Natural killer cell treated with Interleukin-12 subunit alpha and Interleukin-12 subunit beta and Interleukin-15 and Interleukin-18, amount 100 ng/mL, for 72 hours (primary cell): ENCODE measurements at regions not wholly inside any gene's neighbourhood (a gene's known extent, or its start where the extent isn't known, plus 50 kb on each side); places are given as distances from the start of the nearest gene placed in this dataset.

Experiments
- ATAC-seq, 2 donors: fragments of 150-1000 bp; cut with Tn5 transposase in 1 of 2; sonication (Bioruptor Pico), chemical (Tn5 transposase) in 1 of 2; 2 replicates each; pipeline ENCODE4 v1.10.0; 2021
- DNase-seq: peaks from one replicate; pipeline ENCODE4 v3.0.0; 2022; ENCODE audit warnings: low spot score
- H3K27ac Mint-ChIP-seq, 2 donors: 1 replicate in 1 of 2; 2 replicates in 1 of 2; pipeline ENCODE4 v1.8.0; 2022; ENCODE audit warnings: mixed read lengths in 2 of 2, mild to moderate bottlenecking in 1 of 2, moderate library complexity in 1 of 2
- H3K27me3 Mint-ChIP-seq, 2 donors: 1 replicate in 1 of 2; 2 replicates in 1 of 2; pipeline ENCODE4 v1.8.0; 2022; ENCODE audit warnings: mixed read lengths in 2 of 2
- H3K36me3 Mint-ChIP-seq: one replicate; pipeline ENCODE4 v1.8.0; 2022; ENCODE audit warnings: mixed read lengths
- H3K4me1 Mint-ChIP-seq, 2 donors: 1 replicate in 1 of 2; 2 replicates in 1 of 2; pipeline ENCODE4 v1.8.0; 2022; ENCODE audit warnings: low read depth in 2 of 2, mixed read lengths in 2 of 2, mild to moderate bottlenecking in 1 of 2
- H3K4me3 Mint-ChIP-seq: one replicate; pipeline ENCODE4 v1.8.0; 2022; ENCODE audit warnings: mixed read lengths
- H3K9me3 Mint-ChIP-seq: 2 replicates; pipeline ENCODE4 v1.8.0; 2022; ENCODE audit warnings: mixed read lengths

- no peak for ATAC-seq
- no peak for DNase-seq
- H3K36me3 Mint-ChIP-seq = peaks cover 2% of the 10 kb centered on the region
- H3K9me3 Mint-ChIP-seq = peaks cover 29% of the 10 kb centered on the region
- H3K4me1 Mint-ChIP-seq = no peaks in the 10 kb centered on the region
- no peaks in the 10 kb centered on the region for H3K27me3 Mint-ChIP-seq
- H3K4me3 Mint-ChIP-seq = no peak overlapping the region
- no peak overlapping the region for H3K27ac Mint-ChIP-seq
Measured at GRCh38 chr2:199160677-199161465, 296.9 kb downstream of the SATB2 start.

- ATAC-seq (no peak), DNase-seq (no peak)
- Mint-ChIP-seq H3K4me3 (no peak overlapping the region), H3K36me3 (peaks cover 6% of the 10 kb centered on the region), H3K9me3 (peaks cover 31% of the 10 kb centered on the region), H3K27ac (no peak overlapping the region), H3K4me1 (no peaks in the 10 kb centered on the region), H3K27me3 (no peaks in the 10 kb centered on the region)
Measured at GRCh38 chr2:199160081-199160480, 297.7 kb downstream of the SATB2 start.

- Mint-ChIP-seq H3K4me1 (no peaks in the 10 kb centered on the region), H3K9me3 (peaks cover 10% of the 10 kb centered on the region), H3K36me3 (no peaks in the 10 kb centered on the region), H3K27ac (no peak overlapping the region), H3K27me3 (no peaks in the 10 kb centered on the region), H3K4me3 (no peak overlapping the region)
- DNase-seq (no peak), ATAC-seq (no peak)
Measured at GRCh38 chr2:199148076-199148845, 309.5 kb downstream of the SATB2 start.

- no peak overlapping the region for H3K4me3 Mint-ChIP-seq
- H3K9me3 Mint-ChIP-seq = peaks cover 12% of the 10 kb centered on the region
- H3K36me3 Mint-ChIP-seq = no peaks in the 10 kb centered on the region
- no peak for DNase-seq
- no peaks in the 10 kb centered on the region for H3K4me1 Mint-ChIP-seq
- no peaks in the 10 kb centered on the region for H3K27me3 Mint-ChIP-seq
- no peak overlapping the region for H3K27ac Mint-ChIP-seq
- ATAC-seq = no peak
Measured at GRCh38 chr2:199147216-199147615, 310.5 kb downstream of the SATB2 start.

- Mint-ChIP-seq H3K27me3 (no peaks in the 10 kb centered on the region), H3K36me3 (no peaks in the 10 kb centered on the region), H3K9me3 (peaks cover 22% of the 10 kb centered on the region), H3K27ac (no peak overlapping the region), H3K4me3 (no peak overlapping the region), H3K4me1 (no peaks in the 10 kb centered on the region)
- ATAC-seq = no peak
- no peak for DNase-seq
Measured at GRCh38 chr2:199144546-199144945, 313.2 kb downstream of the SATB2 start.

GRCh38 chr2:199144036-199144435, 313.7 kb downstream of the SATB2 start:
- ATAC-seq = no peak
- Mint-ChIP-seq H3K36me3 (no peaks in the 10 kb centered on the region), H3K9me3 (peaks cover 22% of the 10 kb centered on the region)

GRCh38 chr2:199136681-199137080, 321.1 kb downstream of the SATB2 start:
- no peak for DNase-seq
- no peak for ATAC-seq
- Mint-ChIP-seq H3K4me3 (no peak overlapping the region), H3K9me3 (peaks cover 21% of the 10 kb centered on the region), H3K36me3 (no peaks in the 10 kb centered on the region), H3K27me3 (no peaks in the 10 kb centered on the region), H3K27ac (no peak overlapping the region), H3K4me1 (no peaks in the 10 kb centered on the region)

More at GRCh38 chr2:199144036-199144435, 313.7 kb downstream of the SATB2 start:
- H3K4me3 Mint-ChIP-seq = no peak overlapping the region
- no peaks in the 10 kb centered on the region for H3K27me3 Mint-ChIP-seq
- H3K27ac Mint-ChIP-seq = no peak overlapping the region
- DNase-seq = no peak
- no peaks in the 10 kb centered on the region for H3K4me1 Mint-ChIP-seq

GRCh38 chr2:199136242-199136641, 321.5 kb downstream of the SATB2 start:
- no peak overlapping the region for H3K27ac Mint-ChIP-seq
- H3K4me1 Mint-ChIP-seq = no peaks in the 10 kb centered on the region
- no peak overlapping the region for H3K4me3 Mint-ChIP-seq

GRCh38 chr2:199131876-199132275, 325.9 kb downstream of the SATB2 start:
- Mint-ChIP-seq H3K4me1 (no peaks in the 10 kb centered on the region), H3K9me3 (peaks cover 2% of the 10 kb centered on the region), H3K27me3 (no peaks in the 10 kb centered on the region), H3K4me3 (no peak overlapping the region), H3K27ac (no peak overlapping the region), H3K36me3 (no peaks in the 10 kb centered on the region)
- ATAC-seq (no peak), DNase-seq (no peak)

More at GRCh38 chr2:199136242-199136641, 321.5 kb downstream of the SATB2 start:
- no peak for DNase-seq
- ATAC-seq = no peak
- no peaks in the 10 kb centered on the region for H3K36me3 Mint-ChIP-seq
- H3K27me3 Mint-ChIP-seq = no peaks in the 10 kb centered on the region
- H3K9me3 Mint-ChIP-seq = peaks cover 21% of the 10 kb centered on the region

- Mint-ChIP-seq H3K36me3 (no peaks in the 10 kb centered on the region), H3K27ac (no peak overlapping the region), H3K9me3 (no peaks in the 10 kb centered on the region), H3K4me3 (no peak overlapping the region), H3K4me1 (no peaks in the 10 kb centered on the region), H3K27me3 (no peaks in the 10 kb centered on the region)
- DNase-seq (no peak), ATAC-seq (no peak)
Measured at GRCh38 chr2:199131136-199131655, 326.5 kb downstream of the SATB2 start.

GRCh38 chr2:199130501-199130900, 327.2 kb downstream of the SATB2 start:
- Mint-ChIP-seq H3K36me3 (no peaks in the 10 kb centered on the region), H3K4me3 (no peak overlapping the region), H3K4me1 (no peaks in the 10 kb centered on the region), H3K9me3 (no peaks in the 10 kb centered on the region), H3K27ac (no peak overlapping the region), H3K27me3 (no peaks in the 10 kb centered on the region)
- ATAC-seq (no peak), DNase-seq (no peak)

GRCh38 chr2:199128476-199129229, 329.1 kb downstream of the SATB2 start:
- no peaks in the 10 kb centered on the region for H3K36me3 Mint-ChIP-seq
- no peaks in the 10 kb centered on the region for H3K4me1 Mint-ChIP-seq
- H3K9me3 Mint-ChIP-seq = no peaks in the 10 kb centered on the region
- no peaks in the 10 kb centered on the region for H3K27me3 Mint-ChIP-seq
- no peak overlapping the region for H3K27ac Mint-ChIP-seq
- DNase-seq = no peak
- H3K4me3 Mint-ChIP-seq = no peak overlapping the region
- ATAC-seq = no peak

- no peaks in the 10 kb centered on the region for H3K27me3 Mint-ChIP-seq
Measured at GRCh38 chr2:199119796-199120195, 337.9 kb downstream of the SATB2 start.

More at GRCh38 chr2:199119796-199120195, 337.9 kb downstream of the SATB2 start:
- no peak for ATAC-seq
- H3K4me1 Mint-ChIP-seq = no peaks in the 10 kb centered on the region
- H3K9me3 Mint-ChIP-seq = peaks cover 5% of the 10 kb centered on the region
- no peak for DNase-seq
- no peaks in the 10 kb centered on the region for H3K36me3 Mint-ChIP-seq
- H3K27ac Mint-ChIP-seq = no peak overlapping the region
- no peak overlapping the region for H3K4me3 Mint-ChIP-seq
